Trophoblast cell (in vitro differentiated cells and primary cell): ENCODE measurements at regions not wholly inside any gene's neighbourhood (a gene's known extent, or its start where the extent isn't known, plus 50 kb on each side); places are given as distances from the start of the nearest gene placed in this dataset.

Experiments
- DNase-seq, 2 donors: peaks; one replicate each; pipeline ENCODE4 v3.0.0-alpha.2; 2016
- H2AFZ ChIP-seq: 2 replicates; pipeline ENCODE4 v1.6.1; 2013; ENCODE audit warnings: low read length, moderate library complexity, mild to moderate bottlenecking; ENCODE audit not compliant: insufficient read depth, poor library complexity
- H2AK5ac ChIP-seq: 2 replicates; pipeline ENCODE4 v1.6.1; 2013; ENCODE audit warnings: mild to moderate bottlenecking, low read length
- H2BK120ac ChIP-seq: 2 replicates; pipeline ENCODE4 v1.6.1; 2013; ENCODE audit warnings: low read length, mild to moderate bottlenecking, moderate library complexity; ENCODE audit not compliant: insufficient read depth, poor library complexity
- H2BK12ac ChIP-seq: 2 replicates; pipeline ENCODE4 v1.6.1; 2013; ENCODE audit warnings: mild to moderate bottlenecking, low read length, moderate library complexity
- H2BK5ac ChIP-seq: 2 replicates; pipeline ENCODE4 v1.6.1; 2013; ENCODE audit warnings: low read length, low read depth, moderate library complexity, mild to moderate bottlenecking; ENCODE audit not compliant: poor library complexity
- H3K14ac ChIP-seq: 2 replicates; pipeline ENCODE4 v1.6.1; 2013; ENCODE audit warnings: mild to moderate bottlenecking, low read length
- H3K18ac ChIP-seq: 2 replicates; pipeline ENCODE4 v1.6.1; 2013; ENCODE audit warnings: mild to moderate bottlenecking, low read length
- H3K23ac ChIP-seq: 2 replicates; pipeline ENCODE4 v1.6.1; 2013; ENCODE audit warnings: low read length
- H3K27ac ChIP-seq: 2 replicates; pipeline ENCODE4 v1.5.1; 2013; ENCODE audit warnings: low read depth, mild to moderate bottlenecking, inconsistent platforms, low read length, moderate library complexity
- H3K27me3 ChIP-seq: 2 replicates; pipeline ENCODE4 v1.6.1; 2013; ENCODE audit warnings: inconsistent platforms, mild to moderate bottlenecking, low read length, moderate library complexity; ENCODE audit not compliant: insufficient read depth
- H3K36me3 ChIP-seq, 2 experiments: 1 replicate in 1 of 2; 2 replicates in 1 of 2; pipeline ENCODE4 v1.6.1; 2013; ENCODE audit warnings: low read length in 2 of 2, mild to moderate bottlenecking in 2 of 2, moderate library complexity in 1 of 2; ENCODE audit not compliant: insufficient read depth in 2 of 2, control insufficient read depth in 1 of 2
- H3K4ac ChIP-seq: 2 replicates; pipeline ENCODE4 v1.6.1; 2013; ENCODE audit warnings: low read depth, mild to moderate bottlenecking, low read length, moderate library complexity
- H3K4me1 ChIP-seq, 2 experiments: 1 replicate in 1 of 2; 2 replicates in 1 of 2; pipeline ENCODE4 v1.6.1; 2013; ENCODE audit warnings: low read length in 2 of 2, mild to moderate bottlenecking in 2 of 2, moderate library complexity in 1 of 2; ENCODE audit not compliant: insufficient read depth in 2 of 2, control insufficient read depth in 1 of 2
- H3K4me2 ChIP-seq: 2 replicates; pipeline ENCODE4 v1.6.1; 2013; ENCODE audit warnings: inconsistent platforms, mild to moderate bottlenecking, low read length, moderate library complexity
- H3K4me3 ChIP-seq: 2 replicates; pipeline ENCODE4 v1.5.1; 2013; ENCODE audit warnings: mild to moderate bottlenecking, low read depth, low read length, inconsistent platforms
- H3K79me1 ChIP-seq: one replicate; pipeline ENCODE4 v1.6.1; 2013; ENCODE audit warnings: low read length
- H3K79me2 ChIP-seq: 2 replicates; pipeline ENCODE4 v1.6.1; 2013; ENCODE audit warnings: low read length, mild to moderate bottlenecking; ENCODE audit not compliant: control insufficient read depth, insufficient read depth, poor library complexity
- H3K9ac ChIP-seq: 2 replicates; pipeline ENCODE4 v1.6.1; 2013; ENCODE audit warnings: mild to moderate bottlenecking, low read length
- H3K9me3 ChIP-seq: 2 replicates; pipeline ENCODE4 v1.6.1; 2013; ENCODE audit warnings: low read depth, mild to moderate bottlenecking, control low read depth, inconsistent platforms, low read length; ENCODE audit not compliant: insufficient read depth
- H4K12ac ChIP-seq: 2 replicates; pipeline ENCODE4 v1.6.1; 2013; ENCODE audit warnings: low read depth, mild to moderate bottlenecking, low read length, moderate library complexity
- H4K8ac ChIP-seq: 2 replicates; pipeline ENCODE4 v1.6.1; 2013; ENCODE audit warnings: low read depth, mild to moderate bottlenecking, low read length, moderate library complexity
- H4K91ac ChIP-seq: one replicate; pipeline ENCODE4 v1.6.1; 2013; ENCODE audit warnings: low read depth, mild to moderate bottlenecking, low read length, moderate library complexity
- WGBS: extraction: QIAGEN DNeasy Blood & Tissue Kit; methylation state at CpG from one replicate; pipeline ENCODE4 v1.1.7; 2013; ENCODE audit warnings: missing lambda C conversion rate; ENCODE audit not compliant: insufficient read length, insufficient coverage; ENCODE audit errors: extremely low coverage; 5-methylcytosine and 5-hydroxymethylcytosine counted together

DNA sequence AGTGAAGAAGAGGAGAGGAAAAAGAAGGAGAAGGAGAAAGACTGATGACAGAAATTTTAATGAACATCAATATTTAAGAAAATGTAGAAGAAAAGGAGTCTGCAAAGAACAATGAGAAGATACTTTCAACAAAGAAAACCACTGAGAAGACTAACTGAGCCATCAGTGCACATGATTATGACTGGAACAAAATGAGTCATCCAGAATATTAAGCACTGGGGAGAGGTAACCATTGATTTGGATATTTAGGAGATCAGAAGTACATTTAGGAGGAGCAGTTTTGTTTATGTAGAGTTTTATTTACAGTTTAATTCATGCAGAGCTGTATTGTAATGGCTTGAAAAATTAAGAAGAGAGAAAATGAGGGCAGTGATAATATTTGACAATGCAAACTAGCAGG is 159.1 kb downstream of the C12orf50 start:
- no peak for DNase-seq
- H3K4me1 ChIP-seq: no peaks in the 10 kb centered on the region
- H2BK120ac ChIP-seq: no peak overlapping the region
- H3K4me2 ChIP-seq: no peak overlapping the region
- H3K36me3 ChIP-seq: no peaks in the 10 kb centered on the region
- no peaks in the 10 kb centered on the region for H3K27me3 ChIP-seq
- H3K18ac ChIP-seq: no peak overlapping the region
- H4K8ac ChIP-seq: no peak overlapping the region
- no peak overlapping the region for H3K4ac ChIP-seq
- no peak overlapping the region for H3K27ac ChIP-seq
- no peaks in the 10 kb centered on the region for H3K79me1 ChIP-seq
- no peak overlapping the region for H2AFZ ChIP-seq
- no peak overlapping the region for H2BK5ac ChIP-seq
- no peak overlapping the region for H3K14ac ChIP-seq
- H4K91ac ChIP-seq: no peak overlapping the region
- H3K4me3 ChIP-seq: no peak overlapping the region
- H3K9me3 ChIP-seq: no peaks in the 10 kb centered on the region
- no peak overlapping the region for H3K9ac ChIP-seq
- no peak overlapping the region for H3K23ac ChIP-seq
- H2BK12ac ChIP-seq: no peak overlapping the region
- no peak overlapping the region for H4K12ac ChIP-seq
- no peak overlapping the region for H2AK5ac ChIP-seq
- H3K79me2 ChIP-seq: no peaks in the 10 kb centered on the region

DNA sequence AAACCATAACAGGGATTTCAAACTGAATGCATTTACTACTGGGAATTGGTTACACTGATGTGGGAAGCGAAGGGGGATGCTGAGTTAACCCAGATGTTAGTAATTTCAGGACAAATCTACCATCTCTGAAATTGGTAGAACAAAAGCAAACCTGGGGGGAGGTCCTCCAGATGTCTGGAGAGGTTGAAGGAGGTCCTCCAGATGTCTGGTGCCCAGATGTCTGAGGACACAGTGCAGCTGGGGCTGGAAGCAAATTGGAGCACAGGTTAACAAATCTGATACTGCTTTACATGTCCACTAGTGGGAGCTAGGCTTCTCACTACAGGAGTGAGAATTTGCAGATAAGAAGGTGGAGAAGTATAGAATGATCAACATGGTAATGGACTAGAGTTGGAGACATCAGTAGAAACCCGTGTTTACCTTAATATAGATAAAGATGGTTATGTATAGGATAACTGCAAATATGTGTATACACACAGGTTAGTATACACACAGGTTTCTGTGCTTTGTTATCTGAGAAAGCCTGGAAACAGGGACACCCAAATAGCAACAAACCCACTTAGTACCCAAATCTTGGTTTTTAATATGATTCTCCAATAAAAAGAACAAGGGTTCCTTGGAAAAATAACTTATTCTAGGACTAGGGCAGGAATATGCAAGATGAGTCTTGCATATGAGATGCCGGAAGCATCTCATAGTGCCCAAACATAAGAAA is 162.5 kb downstream of the C12orf50 start:
- H3K4me1 ChIP-seq: no peaks in the 10 kb centered on the region
- H4K12ac ChIP-seq: no peak overlapping the region
- H2BK120ac ChIP-seq: no peak overlapping the region
- no peaks in the 10 kb centered on the region for H3K79me2 ChIP-seq
- H2AFZ ChIP-seq: no peak overlapping the region
- H3K9ac ChIP-seq: no peak overlapping the region
- H3K79me1 ChIP-seq: no peaks in the 10 kb centered on the region
- H3K9me3 ChIP-seq: no peaks in the 10 kb centered on the region
- H2BK12ac ChIP-seq: no peak overlapping the region
- no peak overlapping the region for H3K14ac ChIP-seq
- H4K91ac ChIP-seq: no peak overlapping the region
- no peak overlapping the region for H3K4me3 ChIP-seq
- H3K4me2 ChIP-seq: no peak overlapping the region
- no peak overlapping the region for H3K23ac ChIP-seq
- no peak overlapping the region for H3K4ac ChIP-seq
- no peak overlapping the region for H4K8ac ChIP-seq
- no peak overlapping the region for H2AK5ac ChIP-seq
- no peak overlapping the region for H3K18ac ChIP-seq
- DNase-seq: no peak
- no CpG with 5 or more reads among the region's 3 CpGs for WGBS
- H2BK5ac ChIP-seq: no peak overlapping the region
- no peaks in the 10 kb centered on the region for H3K27me3 ChIP-seq
- no peaks in the 10 kb centered on the region for H3K36me3 ChIP-seq
- no peak overlapping the region for H3K27ac ChIP-seq

DNA sequence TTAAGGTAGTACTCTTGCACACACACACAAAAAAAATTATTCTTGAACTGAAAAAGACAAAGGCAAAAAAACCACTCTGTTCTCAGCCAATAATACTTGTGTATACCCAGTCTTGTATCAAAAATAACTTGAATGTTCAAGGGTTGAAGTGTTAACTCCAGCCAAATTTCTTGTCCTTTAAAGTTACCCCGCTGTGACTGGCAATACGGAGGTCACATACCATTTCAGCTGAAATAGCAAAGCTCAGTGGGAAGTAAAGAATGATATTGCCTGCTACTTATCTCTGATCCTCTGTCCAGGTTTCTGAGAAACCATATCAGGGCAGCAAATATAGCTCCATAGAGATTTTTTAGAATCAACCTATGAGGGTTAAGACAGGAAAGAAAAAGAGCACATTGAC is 167.4 kb downstream of the C12orf50 start:
- Histone ChIP-seq H4K12ac (no peak overlapping the region), H2BK12ac (no peak overlapping the region), H3K9me3 (no peaks in the 10 kb centered on the region), H2AK5ac (no peak overlapping the region), H4K91ac (no peak overlapping the region), H3K4me2 (no peak overlapping the region), H2BK120ac (no peak overlapping the region), H3K79me2 (no peaks in the 10 kb centered on the region), H3K4me3 (no peak overlapping the region), H3K9ac (no peak overlapping the region), H3K23ac (no peak overlapping the region), H3K36me3 (no peaks in the 10 kb centered on the region), H3K18ac (no peak overlapping the region), H4K8ac (no peak overlapping the region), H3K79me1 (no peaks in the 10 kb centered on the region), H3K4ac (no peak overlapping the region), H3K14ac (no peak overlapping the region), H3K4me1 (no peaks in the 10 kb centered on the region), H3K27ac (no peak overlapping the region), H2AFZ (no peak overlapping the region), H2BK5ac (no peak overlapping the region), H3K27me3 (no peaks in the 10 kb centered on the region)
- no peak for DNase-seq
- WGBS: no CpG with 5 or more reads among the region's 2 CpGs

DNA sequence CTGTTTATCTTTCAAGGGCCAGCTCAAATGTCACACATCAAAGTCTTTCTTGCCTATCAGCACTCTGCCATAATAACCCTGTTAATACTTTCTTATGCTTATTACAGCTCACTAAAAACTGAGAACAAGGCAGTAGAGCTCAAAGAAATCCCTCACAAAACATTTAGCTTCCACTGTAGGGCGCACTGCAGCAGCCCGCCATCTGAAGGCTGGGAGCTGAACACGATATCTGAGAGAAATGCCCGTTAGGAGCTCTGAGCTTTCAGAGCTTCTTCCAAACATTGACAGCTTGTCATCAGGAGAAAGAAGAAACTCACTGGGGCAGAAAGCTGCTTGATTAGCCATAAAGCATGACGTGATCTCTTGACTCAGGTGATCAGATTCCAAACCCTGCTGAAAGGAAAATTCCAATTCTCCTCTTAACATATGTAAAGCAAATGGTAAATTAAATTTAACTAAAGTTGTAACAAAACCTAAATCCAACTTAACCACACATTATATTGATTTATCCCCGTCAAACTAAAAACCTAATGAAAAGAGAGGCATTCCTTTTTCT is 175.7 kb downstream of the C12orf50 start:
- Histone ChIP-seq H3K23ac (no peak overlapping the region), H3K18ac (no peak overlapping the region), H3K79me1 (no peaks in the 10 kb centered on the region), H4K12ac (no peak overlapping the region), H2BK12ac (no peak overlapping the region), H3K36me3 (no peaks in the 10 kb centered on the region), H3K4me1 (no peaks in the 10 kb centered on the region), H3K4ac (no peak overlapping the region), H2AFZ (no peak overlapping the region), H4K91ac (no peak overlapping the region), H3K27ac (no peak overlapping the region), H3K14ac (no peak overlapping the region), H2AK5ac (no peak overlapping the region), H2BK5ac (no peak overlapping the region), H4K8ac (no peak overlapping the region), H2BK120ac (no peak overlapping the region), H3K79me2 (no peaks in the 10 kb centered on the region), H3K9me3 (no peaks in the 10 kb centered on the region), H3K9ac (no peak overlapping the region), H3K4me2 (no peak overlapping the region), H3K27me3 (no peaks in the 10 kb centered on the region), H3K4me3 (no peak overlapping the region)
- DNase-seq: no peak
- WGBS: no CpG with 5 or more reads among the region's 6 CpGs
